LoVo (cell line): ENCODE measurements at regions not wholly inside any gene's neighbourhood (a gene's known extent, or its start where the extent isn't known, plus 50 kb on each side); places are given as distances from the start of the nearest gene placed in this dataset.

Source experiments
- DNase-seq: peaks from one replicate; pipeline ENCODE4 v3.0.0-alpha.2; 2016; ENCODE audit warnings: low spot score

DNA sequence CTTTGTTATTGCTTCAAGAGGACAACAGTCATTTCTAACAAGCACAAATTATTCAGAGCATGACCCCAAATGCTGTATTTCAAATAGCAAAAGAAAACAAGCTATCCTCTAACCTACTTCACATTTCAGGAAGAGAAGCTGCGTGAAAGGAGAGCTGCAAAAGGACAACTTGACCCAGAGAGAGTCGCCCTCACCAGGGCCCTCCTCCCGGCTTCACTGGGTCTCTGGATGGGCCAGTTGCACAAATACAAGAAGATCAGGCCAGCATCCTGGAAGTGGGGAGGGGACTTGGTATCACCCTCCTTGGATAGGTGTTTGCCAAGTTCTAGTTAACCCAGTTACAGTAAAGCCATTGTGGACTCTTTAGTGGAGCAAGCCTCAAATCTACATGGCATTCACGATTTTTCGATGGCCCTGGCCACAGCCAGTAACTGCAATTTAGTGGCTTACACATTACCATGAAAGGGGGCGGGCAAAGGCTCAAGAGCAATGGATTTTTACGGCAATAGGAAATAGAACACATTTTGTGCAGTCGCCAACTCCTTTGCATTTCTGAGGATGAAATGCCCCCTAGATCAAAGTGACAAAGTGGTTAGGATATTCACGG, 166.9 kb upstream of the DIO2 start:
- DNase-seq: no peak

DNA sequence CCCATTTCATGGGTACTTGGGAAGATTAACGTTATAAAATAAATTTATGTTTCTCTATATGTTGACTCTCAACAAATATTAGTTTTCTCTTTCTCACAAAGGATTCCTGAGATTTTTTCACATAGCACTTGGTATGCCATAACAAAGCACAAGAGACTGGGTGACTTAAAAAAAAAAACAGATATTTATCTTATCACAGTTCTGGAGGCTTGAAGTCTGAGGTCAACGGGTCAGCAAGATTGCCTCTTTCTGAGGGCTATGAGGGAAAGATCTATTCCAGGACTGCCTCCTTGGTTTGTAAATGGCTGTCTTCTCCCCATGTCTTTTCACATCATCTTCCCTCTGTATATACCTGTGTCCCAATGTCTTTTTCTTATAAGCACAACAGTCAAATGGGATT, 153.5 kb upstream of the DIO2 start:
- DNase-seq: no peak

DNA sequence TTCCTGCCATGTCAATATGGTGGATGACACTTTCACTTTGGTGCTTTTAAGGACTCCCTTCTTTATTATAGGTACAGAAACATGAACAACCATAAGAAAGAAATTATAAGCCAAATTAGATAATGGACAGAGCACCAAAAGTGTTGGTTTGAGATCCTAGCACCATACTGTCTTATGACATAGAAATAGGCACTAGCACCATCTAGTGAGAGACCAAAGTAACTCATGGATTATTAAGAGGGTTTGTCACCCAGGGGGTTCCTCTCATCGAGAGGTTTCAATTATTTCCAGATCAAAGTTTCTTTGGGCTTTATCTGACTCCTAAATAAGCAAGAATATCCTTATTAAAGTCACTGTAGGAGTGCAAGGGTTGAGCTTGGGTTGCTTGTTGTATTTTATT, 153.0 kb upstream of the DIO2 start:
- DNase-seq: no peak

DNA sequence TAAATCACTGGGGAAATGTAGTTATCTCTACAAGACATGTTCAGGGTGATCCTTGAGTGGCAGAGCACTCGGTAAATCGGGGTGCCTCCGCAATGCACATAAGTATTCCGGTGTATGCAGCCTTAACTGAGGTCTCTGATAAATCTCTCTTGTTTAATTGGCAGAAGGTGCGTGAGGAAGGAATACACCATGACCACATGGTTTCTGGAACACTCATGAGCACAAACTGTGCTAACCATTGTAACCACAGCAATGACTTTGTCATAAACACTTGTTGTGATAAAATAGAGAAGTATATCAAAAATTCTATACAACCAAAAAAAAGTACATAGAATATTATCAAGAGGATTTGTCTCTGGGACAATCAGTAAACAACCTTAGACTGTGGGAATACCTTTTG, 146.8 kb upstream of the DIO2 start:
- no peak for DNase-seq

DNA sequence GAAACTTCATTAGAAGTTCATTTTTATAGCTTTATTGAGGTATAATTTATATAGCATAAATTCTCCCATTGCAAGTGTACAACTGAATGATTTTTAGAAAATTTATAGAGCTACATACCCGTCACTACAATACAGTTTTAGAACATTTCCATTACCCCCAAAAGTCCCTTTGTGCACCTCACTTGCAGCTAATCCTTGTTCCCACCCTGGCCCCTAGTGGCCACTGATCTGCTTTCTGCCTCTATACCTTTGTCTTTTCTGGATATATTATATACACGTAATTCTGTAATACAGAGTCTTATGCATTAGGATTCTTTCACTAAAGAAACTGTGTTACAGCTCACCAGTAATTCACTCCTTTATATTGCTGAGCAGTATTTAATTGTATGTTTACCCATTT, 145.1 kb upstream of the DIO2 start:
- no peak for DNase-seq

DNA sequence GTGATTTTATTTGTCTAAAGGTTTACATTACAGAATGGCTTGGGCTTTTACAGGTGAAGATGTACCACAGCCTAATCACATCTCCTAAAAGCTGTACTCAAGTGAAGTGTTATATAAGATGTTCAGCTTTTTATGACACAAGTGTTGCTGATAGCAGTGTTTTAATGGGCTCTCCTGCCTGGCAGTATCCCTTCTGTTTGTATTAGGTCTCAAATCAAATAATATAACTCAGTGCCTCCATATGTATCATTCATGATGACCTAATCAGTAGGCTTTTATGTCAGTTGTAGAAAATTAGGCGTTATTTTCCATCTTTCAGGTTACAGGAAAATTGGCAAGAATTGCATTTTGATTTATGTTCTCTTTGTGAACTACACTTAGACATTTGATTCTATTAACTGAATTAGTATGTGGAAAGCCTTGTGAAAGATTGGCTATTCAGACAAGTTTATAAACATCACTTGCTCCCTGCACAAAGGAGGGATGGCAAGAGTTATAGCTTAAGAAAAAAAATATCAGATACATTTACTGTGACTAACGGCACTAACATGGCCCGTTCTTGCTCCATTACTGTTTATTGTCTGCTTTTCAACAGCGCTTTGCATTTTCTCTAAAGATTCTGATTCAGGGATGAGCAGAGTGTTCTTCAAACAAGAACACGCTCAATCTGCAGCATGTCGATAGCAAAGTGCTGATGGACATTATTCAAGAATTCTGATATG, 143.7 kb upstream of the DIO2 start:
- DNase-seq: no peak

DNA sequence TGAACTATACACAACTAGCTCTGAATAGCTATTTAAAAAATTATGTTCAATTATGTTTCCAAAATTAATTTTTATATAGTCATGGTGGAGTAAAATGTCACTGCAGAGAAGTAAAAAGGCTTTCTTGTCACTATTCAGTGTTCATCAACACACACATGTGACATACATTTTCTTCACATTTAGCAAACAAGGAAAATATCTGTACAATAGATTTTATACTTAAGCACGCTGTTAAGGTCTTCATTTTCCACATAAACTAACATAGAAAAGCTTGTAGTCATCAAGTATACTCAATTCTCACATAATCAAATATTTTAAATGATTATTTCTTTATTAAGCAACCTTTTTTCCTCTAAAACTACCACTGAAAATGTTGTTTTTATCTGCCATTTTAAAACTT, 141.2 kb upstream of the DIO2 start:
- DNase-seq: no peak

DNA sequence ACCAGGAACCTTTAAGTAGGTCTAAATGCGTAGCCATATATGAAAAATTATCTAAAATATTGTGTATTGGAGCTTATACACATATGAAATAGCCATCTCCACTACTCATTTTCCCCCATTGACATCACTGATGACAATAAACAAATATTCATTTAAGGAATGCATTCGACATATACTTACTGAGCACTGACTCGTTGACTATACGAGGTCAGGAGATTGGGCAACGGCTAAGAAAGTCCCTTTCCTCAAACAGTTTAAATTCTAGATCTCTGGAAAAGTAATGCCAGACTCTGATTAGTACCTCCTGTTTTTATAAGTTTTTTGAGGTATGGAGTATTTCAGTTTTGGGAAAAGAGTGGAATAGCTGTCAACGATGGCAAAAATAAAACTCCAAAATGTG, 139.4 kb upstream of the DIO2 start:
- no peak for DNase-seq

DNA sequence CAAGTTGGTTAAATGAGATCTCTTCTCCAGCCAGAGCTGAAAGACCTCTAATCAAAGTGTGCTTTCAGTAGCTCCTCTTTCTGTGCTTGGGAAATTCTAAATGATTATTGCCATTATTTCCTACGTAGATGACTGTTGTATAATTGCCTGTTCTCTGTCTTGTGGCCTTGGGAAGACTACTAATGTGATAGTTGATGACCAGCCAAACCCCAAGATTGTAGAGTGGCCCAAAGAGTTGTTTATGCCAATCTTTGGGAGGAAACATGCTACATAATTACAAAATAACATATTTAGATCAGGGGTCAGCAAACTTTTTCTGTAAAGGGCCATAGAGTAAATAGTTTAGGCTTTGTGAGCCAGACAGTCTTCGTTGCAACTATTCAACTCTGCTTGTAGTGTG, 135.1 kb upstream of the DIO2 start:
- DNase-seq: no peak

DNA sequence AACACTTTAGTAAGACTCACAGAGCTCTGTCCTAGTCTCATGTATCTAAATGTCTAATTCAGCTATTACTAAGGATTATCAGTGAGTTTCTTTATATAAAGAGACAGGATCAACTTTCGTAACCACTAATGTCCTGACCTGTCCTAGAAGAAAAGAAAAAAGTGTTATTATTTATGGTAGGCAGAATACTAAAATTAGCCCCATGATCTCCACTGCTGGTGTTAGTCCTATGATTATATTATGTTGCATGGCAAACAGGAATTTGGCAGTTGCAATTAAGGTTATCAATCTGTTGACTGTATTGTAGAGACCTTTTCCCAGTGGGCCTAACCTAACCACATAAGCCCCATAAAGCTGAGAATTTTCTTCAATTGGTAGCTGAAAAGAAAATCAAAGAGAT, 132.9 kb upstream of the DIO2 start:
- no peak for DNase-seq

DNA sequence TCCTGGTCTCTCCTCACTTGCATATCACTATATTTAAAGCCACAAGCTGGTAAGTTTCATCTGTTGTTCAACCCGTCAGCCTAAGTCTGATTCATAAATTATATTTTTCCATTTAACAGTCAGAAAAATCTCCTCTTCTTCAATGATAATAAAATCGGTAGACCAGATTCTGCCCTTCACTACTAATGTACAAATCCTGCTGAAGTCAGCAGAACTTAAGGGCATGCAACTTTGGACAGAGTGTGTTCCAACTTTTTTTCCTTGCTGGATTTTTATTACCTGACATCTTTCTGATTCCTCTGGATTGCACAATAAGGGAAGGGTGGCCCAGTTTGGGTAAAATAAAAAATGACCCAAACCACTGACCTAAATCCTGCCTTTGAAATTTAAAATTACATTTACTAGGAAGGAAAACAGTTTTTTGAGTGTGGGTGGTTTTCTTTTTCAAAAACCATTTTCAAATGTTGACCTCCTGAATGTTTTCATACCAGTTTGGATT, 125.4 kb upstream of the DIO2 start:
- no peak for DNase-seq

DNA sequence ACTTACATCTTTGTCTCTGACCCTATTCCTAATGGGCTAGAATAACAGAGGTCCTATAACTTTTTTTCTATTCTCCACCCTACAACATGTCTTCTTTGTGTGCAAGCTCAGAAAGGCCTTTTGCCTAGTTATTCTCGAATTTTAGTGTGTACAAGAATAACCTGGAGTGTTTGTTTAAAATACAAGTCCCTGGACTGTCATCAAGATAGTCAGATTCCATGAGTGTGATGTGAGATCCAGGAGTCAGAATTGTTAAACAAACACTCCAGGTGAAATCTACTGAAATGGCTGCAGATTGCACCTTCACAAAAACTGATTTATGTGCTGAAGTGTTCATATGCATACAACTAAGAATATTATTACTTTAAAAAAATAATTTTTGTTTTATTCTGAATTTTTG, 114.4 kb upstream of the DIO2 start:
- no peak for DNase-seq

DNA sequence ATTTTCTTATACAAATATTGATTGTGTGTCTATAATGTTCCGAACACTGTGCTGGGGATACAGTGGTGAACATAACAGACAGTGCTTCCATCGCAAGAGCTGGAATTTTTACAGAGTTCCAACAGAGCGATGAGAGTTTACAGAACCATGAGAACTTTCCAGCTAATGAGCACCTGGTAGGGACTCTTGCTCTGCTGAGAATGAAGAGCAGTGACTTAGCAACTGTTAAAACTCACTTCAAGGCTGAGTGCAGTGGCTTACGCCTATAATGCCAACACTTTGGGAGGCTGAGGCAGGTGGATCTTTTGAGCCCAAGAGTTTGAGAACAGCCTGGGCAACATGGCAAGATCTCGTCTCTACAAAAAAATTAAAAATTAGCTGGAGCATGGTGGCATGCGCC, 113.8 kb upstream of the DIO2 start:
- no peak for DNase-seq

DNA sequence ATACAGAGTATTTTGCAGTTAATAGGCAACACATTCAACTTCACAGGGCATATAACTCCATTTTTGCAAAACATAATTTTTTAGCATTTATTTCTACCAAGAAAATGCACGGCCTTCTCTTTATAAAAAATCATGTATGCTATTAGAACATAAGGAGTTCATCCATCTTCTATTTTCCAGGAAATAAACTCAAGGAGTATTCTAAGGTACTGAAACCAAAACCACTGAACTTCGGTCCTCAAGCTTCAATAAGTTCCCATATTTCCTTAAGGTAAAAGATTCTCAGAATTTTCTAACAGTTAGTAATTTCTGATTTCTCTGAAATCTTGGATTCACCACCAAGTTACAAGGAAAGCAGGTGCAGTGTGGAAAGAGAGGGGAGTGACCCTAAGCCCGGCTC, 113.3 kb upstream of the DIO2 start:
- DNase-seq: no peak

DNA sequence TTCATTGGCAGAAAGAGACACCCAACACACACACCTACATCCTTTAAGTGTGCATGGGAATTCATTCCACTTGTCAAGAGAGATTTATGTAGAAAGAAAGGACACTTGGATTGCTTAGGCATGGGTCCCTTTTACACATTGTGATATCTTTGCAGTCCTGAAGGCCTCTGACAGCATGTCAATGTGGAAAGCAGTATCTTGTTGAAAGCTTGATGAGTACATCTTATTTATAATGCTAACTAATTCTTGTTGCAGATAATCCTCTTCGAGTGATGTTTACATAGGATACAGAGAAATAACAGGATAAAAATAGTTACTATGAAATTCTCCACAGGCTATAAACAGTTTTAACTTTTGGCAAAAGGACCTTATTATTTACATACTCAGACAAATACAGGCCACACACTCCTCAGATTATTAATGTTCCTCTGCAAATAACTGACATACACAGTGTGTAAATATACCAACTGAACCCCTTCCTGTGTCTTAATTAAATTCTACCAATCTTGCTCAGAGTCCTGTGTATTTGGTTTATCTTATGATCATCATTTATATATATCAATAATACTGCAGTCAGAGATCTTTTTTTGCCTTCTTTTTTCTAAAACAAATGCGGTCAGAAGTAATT, 111.8 kb upstream of the DIO2 start:
- no peak for DNase-seq

DNA sequence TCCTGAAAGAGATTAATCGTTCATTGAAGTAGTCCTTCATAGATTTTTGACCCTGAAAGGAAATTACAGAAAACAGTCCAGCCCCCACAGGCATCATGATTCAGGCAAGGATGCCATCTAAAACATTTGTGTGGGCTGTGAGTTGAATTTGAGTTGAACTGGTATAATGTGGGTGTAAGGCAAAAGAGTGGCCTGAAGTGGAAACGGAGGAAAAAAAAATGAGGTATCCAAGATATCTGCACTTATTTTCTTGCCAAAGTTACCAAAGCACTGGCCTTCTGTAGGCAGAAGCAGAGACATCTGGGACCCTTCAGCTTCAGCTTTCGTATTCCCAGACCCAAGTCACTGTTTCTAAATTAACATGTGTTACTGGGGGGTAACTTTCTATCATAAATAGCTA, 105.1 kb upstream of the DIO2 start:
- DNase-seq: no peak

DNA sequence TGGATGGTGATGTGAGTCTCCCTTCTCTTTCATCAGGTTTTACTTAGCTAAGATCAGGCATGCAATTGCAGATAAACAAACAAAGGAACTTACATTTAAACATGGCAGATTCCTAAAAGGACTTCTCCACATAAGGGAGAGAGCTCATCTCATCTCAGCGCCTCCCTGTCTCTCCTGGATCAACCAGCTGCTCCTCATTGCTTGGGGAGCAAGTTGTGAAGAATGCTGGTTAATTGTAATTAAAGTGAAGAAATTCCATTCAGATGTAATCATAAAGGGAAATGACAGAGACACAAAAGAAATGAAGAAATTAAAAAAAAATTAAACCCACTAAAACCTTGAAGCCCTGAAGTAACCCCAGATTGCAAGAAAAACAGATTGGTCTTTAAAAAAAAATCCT, 104.4 kb upstream of the DIO2 start:
- no peak for DNase-seq

DNA sequence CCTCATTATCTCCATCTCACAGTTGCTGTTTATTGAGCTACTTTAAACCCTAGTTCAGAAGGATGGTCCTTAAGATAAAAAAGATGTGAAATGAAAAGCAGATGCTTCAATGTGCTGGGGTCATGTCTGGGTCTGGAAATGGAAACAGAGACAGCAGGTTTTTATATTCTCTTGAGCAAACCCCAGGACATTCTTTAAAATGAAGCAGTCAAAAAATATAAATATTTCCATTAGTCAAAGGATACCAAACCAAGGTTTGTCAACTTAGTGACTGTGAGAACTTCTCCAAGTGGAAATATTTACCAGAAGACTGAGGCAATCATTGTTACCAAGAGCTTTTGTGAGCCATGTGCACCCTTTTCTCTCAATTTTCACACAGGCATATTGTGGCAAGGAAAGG, 102.5 kb upstream of the DIO2 start:
- no peak for DNase-seq

DNA sequence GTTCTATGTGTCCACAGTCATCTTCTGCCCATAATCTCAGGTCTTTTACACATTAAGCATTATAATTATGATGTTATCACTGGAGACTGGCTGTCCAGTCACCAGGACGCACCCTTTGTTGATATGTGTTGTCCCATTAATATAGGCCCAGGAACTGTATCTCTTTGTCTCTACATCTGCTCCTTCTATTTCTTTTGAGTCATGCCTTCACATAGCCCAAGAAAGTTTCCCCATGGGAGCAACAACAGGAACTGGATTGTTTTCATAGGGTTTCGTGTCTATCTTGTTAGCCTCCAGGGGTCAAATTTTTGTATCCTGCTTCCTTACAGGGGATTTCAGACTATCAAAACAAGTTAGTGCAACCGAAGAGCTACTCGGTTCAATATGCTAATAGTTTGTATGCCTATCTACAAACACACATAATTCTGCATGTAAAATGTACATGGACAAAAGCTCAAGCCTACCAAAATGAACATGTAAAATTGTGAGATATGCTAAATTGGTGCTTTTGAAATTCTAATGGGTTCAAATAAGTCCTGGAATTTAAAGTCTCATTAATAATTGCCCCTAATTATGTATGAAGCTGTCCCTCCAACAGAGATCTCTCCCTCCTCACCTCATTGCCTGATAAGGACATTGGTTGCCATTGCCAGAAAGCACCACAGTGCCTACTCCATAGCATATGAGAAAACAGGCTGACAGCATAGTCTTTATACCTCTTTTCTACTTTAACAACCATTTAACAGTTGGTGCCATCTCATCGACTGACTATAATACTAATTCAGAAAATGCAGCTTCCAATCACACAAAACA, 99.8 kb upstream of the DIO2 start:
- DNase-seq: no peak

DNA sequence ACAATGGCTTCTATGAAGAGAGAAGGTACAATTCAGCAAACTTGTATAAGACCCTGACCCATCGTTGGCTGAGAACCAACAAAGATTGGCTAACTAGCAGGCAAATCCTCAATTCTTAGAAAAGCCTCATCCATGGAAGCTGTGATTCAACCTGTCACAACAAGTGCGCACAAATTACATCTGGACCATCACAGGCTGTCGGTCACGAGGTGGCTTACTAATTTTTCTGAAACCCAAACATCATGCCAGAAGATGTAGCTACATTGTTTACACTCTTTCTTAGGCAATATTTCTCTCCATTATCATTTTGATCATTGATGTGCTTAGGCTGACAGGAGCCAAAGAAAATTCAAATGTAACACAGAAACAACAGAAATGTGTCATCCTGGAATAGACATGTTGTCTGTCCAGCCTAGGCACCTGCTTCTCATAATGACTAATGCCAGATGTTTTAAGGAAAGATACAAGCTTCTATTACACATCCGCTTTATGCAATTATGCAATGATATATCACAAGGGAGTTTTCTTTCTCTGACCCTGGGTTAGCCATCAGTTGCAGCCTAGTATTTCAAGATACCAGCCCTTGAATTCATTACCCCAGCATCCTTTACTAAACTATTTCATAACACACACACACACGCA, 92.9 kb upstream of the DIO2 start:
- DNase-seq: no peak

DNA sequence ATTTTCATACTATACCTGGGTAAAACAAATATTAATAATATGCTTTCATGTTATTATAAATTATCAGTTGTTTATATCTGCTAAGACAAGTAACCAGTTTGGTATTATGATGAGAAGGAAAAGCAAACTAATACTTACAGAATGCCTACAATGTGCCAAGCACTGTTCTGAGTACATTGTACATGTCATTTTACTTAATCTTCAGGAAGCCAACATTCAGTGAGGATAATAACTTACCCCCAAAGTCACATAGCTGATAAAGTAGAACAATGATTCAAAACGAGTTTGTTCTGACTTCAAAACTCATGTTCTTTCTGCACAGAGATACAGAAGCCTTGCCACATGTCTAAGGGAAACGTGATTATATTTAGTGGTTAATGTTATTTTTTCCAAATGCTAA, 89.0 kb upstream of the DIO2 start:
- DNase-seq: no peak

DNA sequence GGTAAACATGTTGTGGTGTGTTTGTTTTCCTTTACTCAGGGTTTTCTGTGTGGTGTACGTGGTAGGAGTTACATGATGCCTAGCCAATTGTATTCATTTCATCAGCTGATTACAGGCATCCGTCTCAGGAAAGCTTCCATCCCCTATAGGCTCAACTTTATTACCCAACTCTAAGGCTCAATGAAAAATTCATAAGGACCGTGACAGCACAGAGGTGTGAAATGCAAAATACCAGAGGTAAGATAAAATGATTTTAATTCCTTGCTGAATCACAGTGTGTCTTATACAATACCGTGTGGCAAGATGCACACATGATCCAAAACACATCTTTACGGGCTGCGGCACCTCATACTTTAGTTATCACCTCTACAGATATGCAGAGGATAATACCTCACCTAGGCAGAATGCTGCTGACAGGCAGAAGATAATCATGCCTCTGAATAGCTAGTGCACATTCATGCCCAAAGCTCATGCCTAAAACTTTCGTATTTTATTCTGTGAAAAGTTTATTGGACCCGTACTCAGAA, 87.2 kb upstream of the DIO2 start:
- DNase-seq: no peak
